ENCODE measurements at regions not wholly inside any gene's neighbourhood (a gene's known extent, or its start where the extent isn't known, plus 50 kb on each side); places are given as distances from the start of the nearest gene placed in this dataset.

DNA sequence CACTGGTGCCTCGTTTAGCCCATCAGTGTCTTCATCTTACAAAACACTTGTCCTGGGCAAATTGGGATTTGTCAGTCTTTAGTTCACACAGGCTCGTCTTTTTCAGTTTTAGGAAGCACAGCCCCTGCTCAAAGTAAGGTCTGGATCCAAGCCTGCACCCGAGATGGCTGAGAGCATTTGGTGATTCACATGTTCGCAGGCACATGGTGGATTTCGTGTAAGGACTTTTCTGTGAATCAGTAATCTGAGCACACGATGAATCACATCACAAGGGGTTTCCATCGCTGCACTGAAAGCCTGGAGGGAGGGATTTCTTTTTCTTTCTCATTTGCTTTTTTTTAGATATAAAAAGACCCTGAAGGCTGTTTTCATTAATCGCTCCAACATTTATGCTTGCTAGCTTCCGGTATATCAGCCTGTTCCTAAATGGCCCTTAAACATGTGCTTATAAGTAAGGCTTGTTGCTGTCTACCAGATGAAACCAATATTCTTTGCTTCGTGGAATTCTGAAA is 435.6 kb upstream of the ATP10A start:
- no peak for DNase-seq (ENCODE audit: low read depth in 1 of 2, low spot score in 1 of 2)
- H3K4me3 ChIP-seq (replicated peaks; ENCODE audit: insufficient read depth, low read length) = no peak overlapping the region
- H3K27ac ChIP-seq (replicated peaks) = no peak overlapping the region
- TF ChIP-seq GABPA (IDR thresholded peaks at IDR 0.05; ENCODE audit: low read depth) (no peak), POLR2AphosphoS5 (IDR thresholded peaks at IDR 0.05; ENCODE audit: low read depth) (no peak), SPI1 (IDR thresholded peaks at IDR 0.05; ENCODE audit: borderline replicate concordance, low read depth) (no peak)
- TF ChIP-seq, protein P1, sequence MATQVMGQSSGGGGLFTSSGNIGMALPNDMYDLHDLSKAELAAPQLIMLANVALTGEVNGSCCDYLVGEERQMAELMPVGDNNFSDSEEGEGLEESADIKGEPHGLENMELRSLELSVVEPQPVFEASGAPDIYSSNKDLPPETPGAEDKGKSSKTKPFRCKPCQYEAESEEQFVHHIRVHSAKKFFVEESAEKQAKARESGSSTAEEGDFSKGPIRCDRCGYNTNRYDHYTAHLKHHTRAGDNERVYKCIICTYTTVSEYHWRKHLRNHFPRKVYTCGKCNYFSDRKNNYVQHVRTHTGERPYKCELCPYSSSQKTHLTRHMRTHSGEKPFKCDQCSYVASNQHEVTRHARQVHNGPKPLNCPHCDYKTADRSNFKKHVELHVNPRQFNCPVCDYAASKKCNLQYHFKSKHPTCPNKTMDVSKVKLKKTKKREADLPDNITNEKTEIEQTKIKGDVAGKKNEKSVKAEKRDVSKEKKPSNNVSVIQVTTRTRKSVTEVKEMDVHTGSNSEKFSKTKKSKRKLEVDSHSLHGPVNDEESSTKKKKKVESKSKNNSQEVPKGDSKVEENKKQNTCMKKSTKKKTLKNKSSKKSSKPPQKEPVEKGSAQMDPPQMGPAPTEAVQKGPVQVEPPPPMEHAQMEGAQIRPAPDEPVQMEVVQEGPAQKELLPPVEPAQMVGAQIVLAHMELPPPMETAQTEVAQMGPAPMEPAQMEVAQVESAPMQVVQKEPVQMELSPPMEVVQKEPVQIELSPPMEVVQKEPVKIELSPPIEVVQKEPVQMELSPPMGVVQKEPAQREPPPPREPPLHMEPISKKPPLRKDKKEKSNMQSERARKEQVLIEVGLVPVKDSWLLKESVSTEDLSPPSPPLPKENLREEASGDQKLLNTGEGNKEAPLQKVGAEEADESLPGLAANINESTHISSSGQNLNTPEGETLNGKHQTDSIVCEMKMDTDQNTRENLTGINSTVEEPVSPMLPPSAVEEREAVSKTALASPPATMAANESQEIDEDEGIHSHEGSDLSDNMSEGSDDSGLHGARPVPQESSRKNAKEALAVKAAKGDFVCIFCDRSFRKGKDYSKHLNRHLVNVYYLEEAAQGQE (IDR thresholded peaks at IDR 0.05; ENCODE audit: insufficient replicate concordance, low read depth) = no peak
- TF ChIP-seq, protein P2, sequence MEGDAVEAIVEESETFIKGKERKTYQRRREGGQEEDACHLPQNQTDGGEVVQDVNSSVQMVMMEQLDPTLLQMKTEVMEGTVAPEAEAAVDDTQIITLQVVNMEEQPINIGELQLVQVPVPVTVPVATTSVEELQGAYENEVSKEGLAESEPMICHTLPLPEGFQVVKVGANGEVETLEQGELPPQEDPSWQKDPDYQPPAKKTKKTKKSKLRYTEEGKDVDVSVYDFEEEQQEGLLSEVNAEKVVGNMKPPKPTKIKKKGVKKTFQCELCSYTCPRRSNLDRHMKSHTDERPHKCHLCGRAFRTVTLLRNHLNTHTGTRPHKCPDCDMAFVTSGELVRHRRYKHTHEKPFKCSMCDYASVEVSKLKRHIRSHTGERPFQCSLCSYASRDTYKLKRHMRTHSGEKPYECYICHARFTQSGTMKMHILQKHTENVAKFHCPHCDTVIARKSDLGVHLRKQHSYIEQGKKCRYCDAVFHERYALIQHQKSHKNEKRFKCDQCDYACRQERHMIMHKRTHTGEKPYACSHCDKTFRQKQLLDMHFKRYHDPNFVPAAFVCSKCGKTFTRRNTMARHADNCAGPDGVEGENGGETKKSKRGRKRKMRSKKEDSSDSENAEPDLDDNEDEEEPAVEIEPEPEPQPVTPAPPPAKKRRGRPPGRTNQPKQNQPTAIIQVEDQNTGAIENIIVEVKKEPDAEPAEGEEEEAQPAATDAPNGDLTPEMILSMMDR (IDR thresholded peaks at IDR 0.05; ENCODE audit: insufficient read depth, low read length) = no peak
- H3K27me3 ChIP-seq (ENCODE audit: insufficient read depth, poor library complexity, severe bottlenecking) = no peaks in the 10 kb centered on the region

DNA sequence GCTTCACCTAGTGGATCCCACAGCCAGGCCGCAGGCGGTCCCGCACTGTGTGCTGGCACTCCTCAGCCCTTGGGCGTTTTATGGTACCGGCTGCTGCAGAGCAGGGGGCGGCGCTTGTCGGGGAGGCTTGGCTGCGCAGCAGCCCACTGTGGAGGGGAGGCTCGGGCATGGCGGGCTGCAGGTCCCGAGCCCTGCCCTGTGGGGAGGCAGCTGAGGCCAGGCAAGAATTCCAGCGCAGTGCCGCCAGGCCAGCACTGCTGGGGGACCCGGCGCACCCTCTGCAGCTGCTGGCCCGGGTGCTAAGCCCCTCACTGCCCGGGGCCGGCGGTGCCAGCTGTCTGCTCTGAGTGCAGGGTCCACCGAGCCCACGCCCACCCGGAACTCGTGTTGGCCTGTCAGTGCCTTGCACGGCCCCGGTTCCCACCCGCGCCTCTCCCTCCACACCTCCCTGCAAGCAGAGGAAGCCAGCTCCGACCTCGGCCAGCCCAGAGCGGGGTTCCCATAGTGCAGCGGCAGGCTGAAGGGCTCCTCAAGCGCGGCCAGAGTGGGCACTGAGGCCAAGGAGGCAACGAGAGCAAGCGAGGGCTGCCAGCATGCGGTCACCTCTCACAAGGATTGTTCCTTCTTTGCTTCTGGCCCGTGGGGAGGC is 435.0 kb upstream of the ATP10A start:
- Histone ChIP-seq H3K27me3 (ENCODE audit: insufficient read depth, poor library complexity, severe bottlenecking) (no peaks in the 10 kb centered on the region), H3K27ac (replicated peaks) (no peak overlapping the region), H3K4me3 (replicated peaks; ENCODE audit: insufficient read depth, low read length) (no peak overlapping the region)
- DNase-seq (ENCODE audit: low read depth in 1 of 2, low spot score in 1 of 2) = no peak
- TF ChIP-seq SPI1 (IDR thresholded peaks at IDR 0.05; ENCODE audit: borderline replicate concordance, low read depth) (no peak), GABPA (IDR thresholded peaks at IDR 0.05; ENCODE audit: low read depth) (no peak), POLR2AphosphoS5 (IDR thresholded peaks at IDR 0.05; ENCODE audit: low read depth) (no peak)
- TF ChIP-seq, protein P2 (IDR thresholded peaks at IDR 0.05; ENCODE audit: insufficient read depth, low read length) = no peak
- TF ChIP-seq, protein P1 (IDR thresholded peaks at IDR 0.05; ENCODE audit: insufficient replicate concordance, low read depth) = no peak

DNA sequence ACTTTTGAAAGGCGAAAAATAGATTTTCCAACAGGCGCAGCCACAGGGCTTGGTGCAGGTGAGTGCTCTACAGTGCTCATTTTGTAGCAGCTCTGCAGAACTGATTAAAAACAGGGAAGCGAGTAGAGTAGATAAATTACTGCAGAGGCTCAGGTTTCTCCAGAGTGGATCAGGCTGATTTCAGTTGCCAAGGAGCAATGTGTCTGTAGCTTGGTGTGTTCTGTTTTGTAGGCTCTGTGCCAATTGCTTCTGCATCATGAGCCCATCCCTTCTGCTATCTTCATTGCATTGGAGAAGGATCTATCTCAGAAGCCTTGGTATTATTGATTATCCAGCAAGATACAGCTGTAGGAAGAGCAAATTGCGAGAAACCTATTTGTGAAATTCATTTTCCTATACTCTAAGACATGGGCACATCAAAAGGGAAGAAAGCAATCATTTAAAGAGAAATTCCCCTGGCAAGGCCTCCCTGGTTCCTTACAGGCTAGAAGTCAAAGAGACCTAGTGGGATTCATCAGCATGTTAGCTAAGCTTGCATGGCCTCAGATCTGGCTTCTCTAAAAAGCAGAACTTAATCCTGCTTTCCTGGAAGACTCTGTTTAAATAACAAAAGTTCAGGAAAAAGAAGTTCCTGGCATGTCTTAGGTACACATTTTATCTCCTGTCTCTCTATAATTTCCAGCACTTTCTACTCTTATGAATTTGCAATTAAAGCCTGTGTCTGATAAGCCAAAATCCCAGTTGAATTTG is 432.4 kb upstream of the ATP10A start:
- H3K4me3 ChIP-seq (replicated peaks; ENCODE audit: insufficient read depth, low read length) = no peak overlapping the region
- DNase-seq (ENCODE audit: low read depth in 1 of 2, low spot score in 1 of 2) = no peak
- TF ChIP-seq GABPA (IDR thresholded peaks at IDR 0.05; ENCODE audit: low read depth) (no peak), SPI1 (IDR thresholded peaks at IDR 0.05; ENCODE audit: borderline replicate concordance, low read depth) (no peak), POLR2AphosphoS5 (IDR thresholded peaks at IDR 0.05; ENCODE audit: low read depth) (no peak)
- TF ChIP-seq, protein P2 (IDR thresholded peaks at IDR 0.05; ENCODE audit: insufficient read depth, low read length) = no peak
- TF ChIP-seq, protein P1 (IDR thresholded peaks at IDR 0.05; ENCODE audit: insufficient replicate concordance, low read depth) = no peak

More for the DNA sequence above, 432.4 kb upstream of the ATP10A start:
- Histone ChIP-seq H3K27ac (replicated peaks) (no peak overlapping the region), H3K27me3 (ENCODE audit: insufficient read depth, poor library complexity, severe bottlenecking) (no peaks in the 10 kb centered on the region)

Measured in HL-60 (cell line).